ENCODE measurements at regions not wholly inside any gene's neighbourhood (a gene's known extent, or its start where the extent isn't known, plus 50 kb on each side); places are given as distances from the start of the nearest gene placed in this dataset.
"Not testable (repeated sequence)": the region's sequence is repeated elsewhere in the genome, so short reads cannot be mapped to it uniquely, and the experiment has no call there.

- FAIRE-seq (no peak), DNase-seq (no peak)
- 30 to 60% (median 41%) methylated on average over 1 of the region's 1 CpG for WGBS, 3 donors
- no peaks in the 10 kb centered on the region for H3K27me3 ChIP-seq (ENCODE audit: control insufficient read depth in 3 of 3, insufficient read depth in 3 of 3, low read length in 3 of 3)
- H3K9me3 ChIP-seq (ENCODE audit: control insufficient read depth in 2 of 2, insufficient read depth in 1 of 2, low read depth in 1 of 2, low read length in 1 of 2): no peaks in the 10 kb centered on the region
- no peak overlapping the region for H3K4me3 ChIP-seq (ENCODE audit: low read depth in 1 of 3, low read length in 3 of 3)
- H3K27ac ChIP-seq (ENCODE audit: low read depth in 1 of 3, low read length in 2 of 3): no peak overlapping the region
- H3K36me3 ChIP-seq (ENCODE audit: control insufficient read depth in 3 of 3, insufficient read depth in 2 of 3, low read depth in 1 of 3, low read length in 3 of 3): no peaks in the 10 kb centered on the region
- H3K4me1 ChIP-seq (ENCODE audit: control insufficient read depth in 3 of 3, insufficient read depth in 2 of 3, low read depth in 1 of 3, low read length in 2 of 3): no peaks in the 10 kb centered on the region
Observed at GRCh38 chr3:8069471-8069870, 432.2 kb upstream of the LMCD1 start.

- H3K4me1 ChIP-seq (ENCODE audit: control insufficient read depth in 3 of 3, insufficient read depth in 2 of 3, low read depth in 1 of 3, low read length in 2 of 3): no peaks in the 10 kb centered on the region
- DNase-seq: no peak
- H3K4me3 ChIP-seq (ENCODE audit: low read depth in 1 of 3, low read length in 3 of 3): no peak overlapping the region
- FAIRE-seq: no peak
- H3K27me3 ChIP-seq (ENCODE audit: control insufficient read depth in 3 of 3, insufficient read depth in 3 of 3, low read length in 3 of 3): no peaks in the 10 kb centered on the region
- H3K27ac ChIP-seq (ENCODE audit: low read depth in 1 of 3, low read length in 2 of 3): no peak overlapping the region
- H3K36me3 ChIP-seq (ENCODE audit: control insufficient read depth in 3 of 3, insufficient read depth in 2 of 3, low read depth in 1 of 3, low read length in 3 of 3): no peaks in the 10 kb centered on the region
- no peaks in the 10 kb centered on the region for H3K9me3 ChIP-seq (ENCODE audit: control insufficient read depth in 2 of 2, insufficient read depth in 1 of 2, low read depth in 1 of 2, low read length in 1 of 2)
Observed at GRCh38 chr3:8070011-8070410, 431.6 kb upstream of the LMCD1 start.

- H3K4me1 ChIP-seq (ENCODE audit: control insufficient read depth in 3 of 3, insufficient read depth in 2 of 3, low read depth in 1 of 3, low read length in 2 of 3); H3K36me3 ChIP-seq (ENCODE audit: control insufficient read depth in 3 of 3, insufficient read depth in 2 of 3, low read depth in 1 of 3, low read length in 3 of 3); H3K4me3 ChIP-seq (ENCODE audit: low read depth in 1 of 3, low read length in 3 of 3); H3K27me3 ChIP-seq (ENCODE audit: control insufficient read depth in 3 of 3, insufficient read depth in 3 of 3, low read length in 3 of 3); H3K9me3 ChIP-seq (ENCODE audit: control insufficient read depth in 2 of 2, insufficient read depth in 1 of 2, low read depth in 1 of 2, low read length in 1 of 2); FAIRE-seq; H3K27ac ChIP-seq (ENCODE audit: low read depth in 1 of 3, low read length in 2 of 3); DNase-seq: not testable (repeated sequence)
- 88 to 91% (median 89%) methylated on average over 3 of the region's 3 CpGs for WGBS, 3 donors
Observed at GRCh38 chr3:8074740-8075139, 426.9 kb upstream of the LMCD1 start.

- Histone ChIP-seq H3K4me1 (ENCODE audit: control insufficient read depth in 3 of 3, insufficient read depth in 2 of 3, low read depth in 1 of 3, low read length in 2 of 3) (no peaks in the 10 kb centered on the region), H3K9me3 (ENCODE audit: control insufficient read depth in 2 of 2, insufficient read depth in 1 of 2, low read depth in 1 of 2, low read length in 1 of 2) (no peaks in the 10 kb centered on the region), H3K27ac (ENCODE audit: low read depth in 1 of 3, low read length in 2 of 3) (no peak overlapping the region), H3K4me3 (ENCODE audit: low read depth in 1 of 3, low read length in 3 of 3) (no peak overlapping the region), H3K36me3 (ENCODE audit: control insufficient read depth in 3 of 3, insufficient read depth in 2 of 3, low read depth in 1 of 3, low read length in 3 of 3) (no peaks in the 10 kb centered on the region), H3K27me3 (ENCODE audit: control insufficient read depth in 3 of 3, insufficient read depth in 3 of 3, low read length in 3 of 3) (no peaks in the 10 kb centered on the region)
- 83 to 86% (median 85%) methylated on average over 1 of the region's 1 CpG for WGBS, 3 donors
- DNase-seq: no peak
- FAIRE-seq: no peak
Observed at GRCh38 chr3:8077126-8077525, 424.5 kb upstream of the LMCD1 start.

GRCh38 chr3:8080464-8080863 lies 421.2 kb upstream of the LMCD1 start:
- Histone ChIP-seq H3K27ac (ENCODE audit: low read depth in 1 of 3, low read length in 2 of 3) (no peak overlapping the region), H3K9me3 (ENCODE audit: control insufficient read depth in 2 of 2, insufficient read depth in 1 of 2, low read depth in 1 of 2, low read length in 1 of 2) (peaks cover 0 to 4% of the 10 kb centered on the region in 2 donors), H3K27me3 (ENCODE audit: control insufficient read depth in 3 of 3, insufficient read depth in 3 of 3, low read length in 3 of 3) (no peaks in the 10 kb centered on the region), H3K36me3 (ENCODE audit: control insufficient read depth in 3 of 3, insufficient read depth in 2 of 3, low read depth in 1 of 3, low read length in 3 of 3) (no peaks in the 10 kb centered on the region), H3K4me3 (ENCODE audit: low read depth in 1 of 3, low read length in 3 of 3) (no peak overlapping the region), H3K4me1 (ENCODE audit: control insufficient read depth in 3 of 3, insufficient read depth in 2 of 3, low read depth in 1 of 3, low read length in 2 of 3) (no peaks in the 10 kb centered on the region)
- DNase-seq (no peak), FAIRE-seq (no peak)

GRCh38 chr3:8085498-8085897 lies 416.1 kb upstream of the LMCD1 start:
- Histone ChIP-seq H3K9me3 (ENCODE audit: control insufficient read depth in 2 of 2, insufficient read depth in 1 of 2, low read depth in 1 of 2, low read length in 1 of 2) (peaks cover 0 to 4% of the 10 kb centered on the region in 2 donors), H3K36me3 (ENCODE audit: control insufficient read depth in 3 of 3, insufficient read depth in 2 of 3, low read depth in 1 of 3, low read length in 3 of 3) (no peaks in the 10 kb centered on the region), H3K4me3 (ENCODE audit: low read depth in 1 of 3, low read length in 3 of 3) (no peak overlapping the region), H3K27ac (ENCODE audit: low read depth in 1 of 3, low read length in 2 of 3) (no peak overlapping the region), H3K27me3 (ENCODE audit: control insufficient read depth in 3 of 3, insufficient read depth in 3 of 3, low read length in 3 of 3) (no peaks in the 10 kb centered on the region), H3K4me1 (ENCODE audit: control insufficient read depth in 3 of 3, insufficient read depth in 2 of 3, low read depth in 1 of 3, low read length in 2 of 3) (no peaks in the 10 kb centered on the region)
- WGBS, 3 donors: 63 to 75% (median 63%) methylated on average over 2 of the region's 2 CpGs
- FAIRE-seq (no peak), DNase-seq (no peak)

- Histone ChIP-seq H3K9me3 (ENCODE audit: control insufficient read depth in 2 of 2, insufficient read depth in 1 of 2, low read depth in 1 of 2, low read length in 1 of 2) (peaks cover 0 to 4% of the 10 kb centered on the region in 2 donors), H3K27me3 (ENCODE audit: control insufficient read depth in 3 of 3, insufficient read depth in 3 of 3, low read length in 3 of 3) (no peaks in the 10 kb centered on the region), H3K36me3 (ENCODE audit: control insufficient read depth in 3 of 3, insufficient read depth in 2 of 3, low read depth in 1 of 3, low read length in 3 of 3) (no peaks in the 10 kb centered on the region), H3K4me3 (ENCODE audit: low read depth in 1 of 3, low read length in 3 of 3) (no peak overlapping the region), H3K27ac (ENCODE audit: low read depth in 1 of 3, low read length in 2 of 3) (no peak overlapping the region), H3K4me1 (ENCODE audit: control insufficient read depth in 3 of 3, insufficient read depth in 2 of 3, low read depth in 1 of 3, low read length in 2 of 3) (no peaks in the 10 kb centered on the region)
- DNase-seq (no peak), FAIRE-seq (no peak)
- 85 to 93% (median 90%) methylated on average over 3 of the region's 3 CpGs for WGBS, 3 donors
Observed at GRCh38 chr3:8087951-8088350, 413.7 kb upstream of the LMCD1 start.

- H3K4me3 ChIP-seq (ENCODE audit: low read depth in 1 of 3, low read length in 3 of 3): no peak overlapping the region
- no peak for DNase-seq
- no peaks in the 10 kb centered on the region for H3K27me3 ChIP-seq (ENCODE audit: control insufficient read depth in 3 of 3, insufficient read depth in 3 of 3, low read length in 3 of 3)
- 73 to 77% (median 73%) methylated on average over 2 of the region's 2 CpGs for WGBS, 3 donors
- no peaks in the 10 kb centered on the region for H3K9me3 ChIP-seq (ENCODE audit: control insufficient read depth in 2 of 2, insufficient read depth in 1 of 2, low read depth in 1 of 2, low read length in 1 of 2)
- no peak overlapping the region for H3K27ac ChIP-seq (ENCODE audit: low read depth in 1 of 3, low read length in 2 of 3)
- no peak for FAIRE-seq
- H3K36me3 ChIP-seq (ENCODE audit: control insufficient read depth in 3 of 3, insufficient read depth in 2 of 3, low read depth in 1 of 3, low read length in 3 of 3): no peaks in the 10 kb centered on the region
- H3K4me1 ChIP-seq (ENCODE audit: control insufficient read depth in 3 of 3, insufficient read depth in 2 of 3, low read depth in 1 of 3, low read length in 2 of 3): no peaks in the 10 kb centered on the region
Observed at GRCh38 chr3:8094415-8094814, 407.2 kb upstream of the LMCD1 start.

GRCh38 chr3:8095724-8096123 lies 405.9 kb upstream of the LMCD1 start:
- 33 to 51% (median 40%) methylated on average over 5 of the region's 5 CpGs for WGBS, 3 donors
- Histone ChIP-seq H3K27ac (ENCODE audit: low read depth in 1 of 3, low read length in 2 of 3) (no peak overlapping the region), H3K4me3 (ENCODE audit: low read depth in 1 of 3, low read length in 3 of 3) (no peak overlapping the region), H3K27me3 (ENCODE audit: control insufficient read depth in 3 of 3, insufficient read depth in 3 of 3, low read length in 3 of 3) (no peaks in the 10 kb centered on the region), H3K4me1 (ENCODE audit: control insufficient read depth in 3 of 3, insufficient read depth in 2 of 3, low read depth in 1 of 3, low read length in 2 of 3) (no peaks in the 10 kb centered on the region), H3K9me3 (ENCODE audit: control insufficient read depth in 2 of 2, insufficient read depth in 1 of 2, low read depth in 1 of 2, low read length in 1 of 2) (no peaks in the 10 kb centered on the region), H3K36me3 (ENCODE audit: control insufficient read depth in 3 of 3, insufficient read depth in 2 of 3, low read depth in 1 of 3, low read length in 3 of 3) (no peaks in the 10 kb centered on the region)
- no peak for FAIRE-seq
- DNase-seq: no peak

Measured in small intestine (tissue), 7 donors.